Natural killer cell (primary cell): ENCODE measurements at regions not wholly inside any gene's neighbourhood (a gene's known extent, or its start where the extent isn't known, plus 50 kb on each side); places are given as distances from the start of the nearest gene placed in this dataset.
A peak's percentile ranks its signal among the peaks of the same experiment; 100 is the strongest.

ENCODE experiments used
- ATAC-seq, 3 donors: fragments of 150-1000 bp in 2 of 3; fragments of 200-7000 bp in 1 of 3; cut with Tn5 transposase; 1 replicate in 1 of 3; 2 replicates in 2 of 3; pipeline ENCODE4 v1.10.0; 2021; ENCODE audit warnings: mild to moderate bottlenecking in 2 of 3, moderate library complexity in 2 of 3
- DNase-seq, 2 donors: peaks; one replicate each; pipeline versions ENCODE4 v3.0.0 to v3.0.0-alpha.2; 2013 to 2021; ENCODE audit warnings: mixed read lengths in 1 of 2
- H3K27ac ChIP-seq: one replicate; pipeline ENCODE4 v1.5.1; 2013; ENCODE audit warnings: mild to moderate bottlenecking, low read length
- H3K27me3 ChIP-seq: one replicate; pipeline ENCODE4 v1.6.1; 2013; ENCODE audit warnings: low read length; ENCODE audit not compliant: control insufficient read depth, insufficient read depth
- H3K36me3 ChIP-seq: one replicate; pipeline ENCODE4 v1.6.1; 2013; ENCODE audit warnings: low read length; ENCODE audit not compliant: control insufficient read depth, insufficient read depth
- H3K4me1 ChIP-seq: one replicate; pipeline ENCODE4 v1.6.1; 2013; ENCODE audit warnings: low read length; ENCODE audit not compliant: control insufficient read depth, insufficient read depth
- H3K4me3 ChIP-seq: one replicate; pipeline ENCODE4 v1.5.1; 2013; ENCODE audit warnings: low read length
- H3K9me3 ChIP-seq: one replicate; pipeline ENCODE4 v1.6.1; 2013; ENCODE audit warnings: low read length; ENCODE audit not compliant: control insufficient read depth, insufficient read depth
- H3K27ac Mint-ChIP-seq, 2 donors: one replicate each; pipeline ENCODE4 v1.8.0; 2022; ENCODE audit warnings: mild to moderate bottlenecking in 2 of 2, mixed read lengths in 2 of 2, moderate library complexity in 1 of 2
- H3K27me3 Mint-ChIP-seq, 2 donors: one replicate each; pipeline ENCODE4 v1.8.0; 2022; ENCODE audit warnings: low read depth in 2 of 2, mixed read lengths in 2 of 2
- H3K36me3 Mint-ChIP-seq: one replicate; pipeline ENCODE4 v1.8.0; 2022; ENCODE audit warnings: mixed read lengths
- H3K4me1 Mint-ChIP-seq, 2 donors: one replicate each; pipeline ENCODE4 v1.8.0; 2022; ENCODE audit warnings: mixed read lengths in 2 of 2
- H3K4me3 Mint-ChIP-seq: one replicate; pipeline ENCODE4 v1.8.0; 2022; ENCODE audit warnings: mild to moderate bottlenecking, moderate library complexity, mixed read lengths
- H3K9me3 Mint-ChIP-seq, 2 donors: one replicate each; pipeline ENCODE4 v1.8.0; 2022; ENCODE audit warnings: mixed read lengths in 2 of 2
- CTCF ChIP-seq: fragments of 200-600 bp; IDR thresholded peaks from one replicate; pipeline ENCODE4 v1.8.0; 2022; ENCODE audit warnings: antibody characterized with exemption
- WGBS: methylation state at CpG from one replicate; pipeline ENCODE4 v1.1.7; 2013; ENCODE audit warnings: missing lambda C conversion rate; ENCODE audit not compliant: insufficient coverage; 5-methylcytosine and 5-hydroxymethylcytosine counted together
- intact Hi-C: fragments of 100-400 bp; cut with micrococcal nuclease; formaldehyde crosslinking; loops from one replicate; pipeline ENCODE4 v1.14.2; 2022

GRCh38 chr13:28588296-28588695 is 70.6 kb upstream of the POMP start:
- no peak for TF ChIP-seq CTCF
- Histone ChIP-seq H3K9me3 (no peaks in the 10 kb centered on the region), H3K27ac (no peak overlapping the region), H3K4me3 (no peak overlapping the region), H3K36me3 (no peaks in the 10 kb centered on the region), H3K27me3 (no peaks in the 10 kb centered on the region), H3K4me1 (no peaks in the 10 kb centered on the region)
- no peak for ATAC-seq
- no peaks in the 10 kb centered on the region for H3K9me3 Mint-ChIP-seq
- no peak for DNase-seq
- peaks cover 8% of the 10 kb centered on the region in 2 donors for H3K27me3 Mint-ChIP-seq
- H3K4me3 Mint-ChIP-seq = no peak overlapping the region
- intact Hi-C loops = no loop called here
- no peak overlapping the region for H3K27ac Mint-ChIP-seq
- H3K4me1 Mint-ChIP-seq = peaks cover 0 to 5% of the 10 kb centered on the region in 2 donors
- 80% methylated on average over 1 of the region's 5 CpGs for WGBS
- H3K36me3 Mint-ChIP-seq = no peaks in the 10 kb centered on the region

- Histone ChIP-seq H3K4me3 (no peak overlapping the region), H3K27ac (no peak overlapping the region), H3K4me1 (no peaks in the 10 kb centered on the region), H3K36me3 (no peaks in the 10 kb centered on the region), H3K9me3 (no peaks in the 10 kb centered on the region), H3K27me3 (no peaks in the 10 kb centered on the region)
- Mint-ChIP-seq H3K36me3 (no peaks in the 10 kb centered on the region), H3K4me1 (peaks cover 0 to 5% of the 10 kb centered on the region in 2 donors), H3K4me3 (no peak overlapping the region), H3K27me3 (peaks cover 2% of the 10 kb centered on the region in 2 donors), H3K9me3 (no peaks in the 10 kb centered on the region), H3K27ac (no peak overlapping the region)
- TF ChIP-seq CTCF = no peak
- intact Hi-C loops = no loop called here
- no peak for DNase-seq
- no peak for ATAC-seq
- WGBS = no CpG with 5 or more reads among the region's 2 CpGs
Observed at GRCh38 chr13:28587174-28587540, 71.8 kb upstream of the POMP start.

GRCh38 chr13:28586439-28587173 is 72.3 kb upstream of the POMP start:
- no peak for TF ChIP-seq CTCF
- Histone ChIP-seq H3K27ac (no peak overlapping the region), H3K4me3 (no peak overlapping the region), H3K9me3 (no peaks in the 10 kb centered on the region), H3K36me3 (no peaks in the 10 kb centered on the region), H3K4me1 (no peaks in the 10 kb centered on the region), H3K27me3 (no peaks in the 10 kb centered on the region)
- Mint-ChIP-seq H3K4me1 (peaks cover 0 to 5% of the 10 kb centered on the region in 2 donors), H3K27ac (no peak overlapping the region), H3K27me3 (no peaks in the 10 kb centered on the region), H3K4me3 (no peak overlapping the region), H3K36me3 (no peaks in the 10 kb centered on the region), H3K9me3 (no peaks in the 10 kb centered on the region)
- 84% methylated on average over 3 of the region's 6 CpGs for WGBS
- DNase-seq = no peak
- intact Hi-C loops = no loop called here
- no peak for ATAC-seq

GRCh38 chr13:28585561-28585960 is 73.4 kb upstream of the POMP start:
- Mint-ChIP-seq H3K27ac (no peak overlapping the region), H3K4me3 (no peak overlapping the region), H3K27me3 (no peaks in the 10 kb centered on the region), H3K4me1 (peaks cover 0 to 5% of the 10 kb centered on the region in 2 donors), H3K9me3 (no peaks in the 10 kb centered on the region), H3K36me3 (no peaks in the 10 kb centered on the region)
- Histone ChIP-seq H3K27ac (no peak overlapping the region), H3K27me3 (no peaks in the 10 kb centered on the region), H3K9me3 (no peaks in the 10 kb centered on the region), H3K4me3 (no peak overlapping the region), H3K4me1 (no peaks in the 10 kb centered on the region), H3K36me3 (no peaks in the 10 kb centered on the region)
- DNase-seq (peak in 1 of 2 donors; percentile 9), ATAC-seq (no peak)
- TF ChIP-seq CTCF = no peak
- intact Hi-C loops = no loop called here
- 46% methylated on average over 1 of the region's 1 CpG for WGBS
